Breast epithelium (tissue), 4 donors: ENCODE measurements at regions not wholly inside any gene's neighbourhood (a gene's known extent, or its start where the extent isn't known, plus 50 kb on each side); places are given as distances from the start of the nearest gene placed in this dataset.
"Not testable (repeated sequence)": the region's sequence is repeated elsewhere in the genome, so short reads cannot be mapped to it uniquely, and the experiment has no call there.

ENCODE experiments used
- DNase-seq, 2 donors: peaks; one replicate each; pipeline ENCODE4 v3.0.0-alpha.2; 2019; ENCODE audit warnings: low spot score in 2 of 2
- H3K27ac ChIP-seq, 2 donors: fragments of 200-600 bp; sonication (generic) in 1 of 2; one replicate each; pipeline ENCODE4 v1.5.1; 2016 to 2019; ENCODE audit warnings: mild to moderate bottlenecking in 1 of 2
- H3K27me3 ChIP-seq, 2 donors: fragments of 200-600 bp; sonication (generic) in 1 of 2; one replicate each; pipeline versions ENCODE4 v1.5.1 to v1.6.0; 2017 to 2019; ENCODE audit warnings: control low read depth in 1 of 2, mild to moderate bottlenecking in 1 of 2
- H3K36me3 ChIP-seq: fragments of 200-600 bp; one replicate; pipeline ENCODE4 v1.5.1; 2019
- H3K4me1 ChIP-seq, 2 donors: fragments of 200-600 bp; sonication (generic); one replicate each; pipeline ENCODE4 v1.5.1; 2016 to 2019; ENCODE audit warnings: control low read depth in 1 of 2
- H3K4me3 ChIP-seq, 3 donors: fragments of 200-600 bp; sonication (generic); 1 replicate in 2 of 3; 2 replicates in 1 of 3; pipeline ENCODE4 v1.5.1; 2016 to 2019; ENCODE audit warnings: mild to moderate bottlenecking in 3 of 3, moderate library complexity in 2 of 3
- H3K9me3 ChIP-seq, 2 donors: fragments of 200-600 bp; sonication (generic) in 1 of 2; one replicate each; pipeline ENCODE4 v1.5.1; 2016 to 2019; ENCODE audit warnings: control low read depth in 1 of 2
- POLR2A ChIP-seq: fragments of 450-650 bp; IDR thresholded peaks from one replicate; pipeline ENCODE4 v1.6.1; 2016; ENCODE audit warnings: antibody characterized with exemption, mild to moderate bottlenecking, moderate library complexity
- POLR2AphosphoS5 ChIP-seq, 3 donors: sonication (generic); formaldehyde crosslinking; IDR thresholded peaks; one replicate each; pipeline ENCODE4 v1.6.1; 2017; ENCODE audit warnings: antibody characterized with exemption in 3 of 3
- intact Hi-C: fragments of 100-400 bp; cut with DNase I; formaldehyde crosslinking; loops from one replicate; pipeline ENCODE4 v1.15.1; 2023; ENCODE audit warnings: low total_unique reads
- TF ChIP-seq, protein P1 (sequence below), 3 donors: fragments of 450-650 bp; IDR thresholded peaks; one replicate each; pipeline ENCODE4 v1.5.1; 2016 to 2017; ENCODE audit warnings: antibody characterized with exemption in 3 of 3, mild to moderate bottlenecking in 3 of 3, moderate library complexity in 3 of 3

DNA sequence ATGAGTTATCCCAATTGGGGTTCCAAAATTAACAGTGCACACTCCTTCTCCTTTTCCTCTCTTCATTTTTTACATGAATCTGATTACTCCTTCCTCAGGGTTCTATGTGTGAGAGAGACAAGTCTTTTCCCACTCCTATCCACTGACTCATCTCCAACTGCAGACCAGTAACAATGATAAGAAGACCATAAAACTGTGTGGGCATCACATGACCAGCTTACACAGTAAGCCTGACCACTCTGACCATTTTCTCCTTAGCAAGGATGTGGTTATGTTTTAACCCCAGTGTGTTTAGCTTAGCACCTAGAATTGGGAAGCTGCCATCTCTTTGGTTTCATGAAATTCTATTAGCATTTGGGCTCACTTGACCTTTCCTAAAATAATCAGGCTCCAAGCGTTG is 145.0 kb upstream of the CALCR start:
- Histone ChIP-seq H3K27me3 (no peaks in the 10 kb centered on the region), H3K36me3 (no peaks in the 10 kb centered on the region), H3K4me3 (no peak overlapping the region), H3K9me3 (no peaks in the 10 kb centered on the region), H3K27ac (no peak overlapping the region), H3K4me1 (no peaks in the 10 kb centered on the region)
- no peak for DNase-seq
- TF ChIP-seq POLR2AphosphoS5 (IDR thresholded peaks at IDR 0.05) (no peak), POLR2A (no peak)
- TF ChIP-seq, protein P1, sequence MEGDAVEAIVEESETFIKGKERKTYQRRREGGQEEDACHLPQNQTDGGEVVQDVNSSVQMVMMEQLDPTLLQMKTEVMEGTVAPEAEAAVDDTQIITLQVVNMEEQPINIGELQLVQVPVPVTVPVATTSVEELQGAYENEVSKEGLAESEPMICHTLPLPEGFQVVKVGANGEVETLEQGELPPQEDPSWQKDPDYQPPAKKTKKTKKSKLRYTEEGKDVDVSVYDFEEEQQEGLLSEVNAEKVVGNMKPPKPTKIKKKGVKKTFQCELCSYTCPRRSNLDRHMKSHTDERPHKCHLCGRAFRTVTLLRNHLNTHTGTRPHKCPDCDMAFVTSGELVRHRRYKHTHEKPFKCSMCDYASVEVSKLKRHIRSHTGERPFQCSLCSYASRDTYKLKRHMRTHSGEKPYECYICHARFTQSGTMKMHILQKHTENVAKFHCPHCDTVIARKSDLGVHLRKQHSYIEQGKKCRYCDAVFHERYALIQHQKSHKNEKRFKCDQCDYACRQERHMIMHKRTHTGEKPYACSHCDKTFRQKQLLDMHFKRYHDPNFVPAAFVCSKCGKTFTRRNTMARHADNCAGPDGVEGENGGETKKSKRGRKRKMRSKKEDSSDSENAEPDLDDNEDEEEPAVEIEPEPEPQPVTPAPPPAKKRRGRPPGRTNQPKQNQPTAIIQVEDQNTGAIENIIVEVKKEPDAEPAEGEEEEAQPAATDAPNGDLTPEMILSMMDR (IDR thresholded peaks at IDR 0.05): no peak
- intact Hi-C loops: no loop called here

DNA sequence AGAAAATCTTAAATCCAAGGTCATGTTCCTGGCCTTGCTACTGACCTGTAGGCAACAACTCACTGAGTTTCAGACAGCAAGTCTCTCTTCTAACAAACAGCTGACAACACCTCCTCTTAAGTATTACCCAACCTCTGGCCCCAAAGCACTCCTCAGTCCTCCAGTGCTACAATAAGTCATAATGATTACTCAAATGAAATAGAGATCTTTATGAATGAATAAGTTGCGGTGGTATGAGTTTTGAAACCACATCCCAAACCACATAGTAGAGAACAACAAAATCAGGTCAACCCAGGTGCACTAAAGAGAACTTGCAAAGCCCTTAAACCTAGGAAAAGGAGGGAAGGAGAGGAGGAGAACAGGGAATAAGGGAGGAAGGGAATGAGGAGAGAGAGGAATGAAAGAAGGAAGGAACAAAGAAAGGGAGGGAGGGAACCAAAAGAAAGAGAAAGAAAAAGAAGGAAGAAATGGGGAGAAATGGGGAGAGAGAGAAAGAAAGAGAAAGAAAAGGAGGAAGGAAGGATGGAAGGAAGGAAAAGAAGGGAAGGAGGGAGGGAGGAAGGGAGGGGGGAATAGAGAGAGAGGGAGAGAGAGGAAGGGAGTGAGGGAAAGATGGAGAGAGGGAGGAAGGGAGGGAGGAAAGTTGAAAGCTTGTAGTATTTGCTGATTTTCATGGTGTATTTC is 142.8 kb upstream of the CALCR start:
- peaks cover 0 to 2% of the 10 kb centered on the region in 2 donors for H3K27me3 ChIP-seq
- no peaks in the 10 kb centered on the region for H3K36me3 ChIP-seq
- no peaks in the 10 kb centered on the region for H3K4me1 ChIP-seq
- intact Hi-C loops: no loop called here
- H3K4me3 ChIP-seq: no peak overlapping the region
- no peak for TF ChIP-seq POLR2AphosphoS5 (IDR thresholded peaks at IDR 0.05)
- H3K27ac ChIP-seq: no peak overlapping the region
- DNase-seq: no peak
- no peaks in the 10 kb centered on the region for H3K9me3 ChIP-seq

DNA sequence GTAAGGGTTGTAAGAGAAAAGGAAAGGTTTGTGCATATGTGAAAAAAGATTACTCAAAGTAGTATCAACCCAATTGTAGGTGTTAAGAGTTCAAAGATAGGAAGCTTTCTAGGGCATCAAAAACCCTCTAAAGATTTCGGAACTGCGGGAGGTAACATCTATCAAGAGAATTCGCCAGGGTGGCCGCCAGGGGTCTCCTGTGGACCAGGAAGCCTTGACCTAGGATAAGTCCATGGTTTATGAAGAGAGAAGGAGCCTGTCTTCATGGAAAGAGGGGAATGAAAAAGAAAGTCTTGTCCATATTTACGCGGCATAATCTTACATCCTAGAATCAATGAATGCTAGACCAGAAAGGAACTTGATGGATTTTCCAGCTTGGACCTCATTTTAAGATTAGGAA is 140.7 kb upstream of the CALCR start:
- Histone ChIP-seq H3K27ac (no peak overlapping the region), H3K27me3 (peaks cover 0 to 2% of the 10 kb centered on the region in 2 donors), H3K4me3 (no peak overlapping the region), H3K9me3 (no peaks in the 10 kb centered on the region), H3K4me1 (no peaks in the 10 kb centered on the region), H3K36me3 (no peaks in the 10 kb centered on the region)
- DNase-seq: no peak
- TF ChIP-seq, protein P1 (IDR thresholded peaks at IDR 0.05): peak in 1 of 3 donors; percentile 32
- TF ChIP-seq POLR2A: no peak
- intact Hi-C loops: no loop called here

DNA sequence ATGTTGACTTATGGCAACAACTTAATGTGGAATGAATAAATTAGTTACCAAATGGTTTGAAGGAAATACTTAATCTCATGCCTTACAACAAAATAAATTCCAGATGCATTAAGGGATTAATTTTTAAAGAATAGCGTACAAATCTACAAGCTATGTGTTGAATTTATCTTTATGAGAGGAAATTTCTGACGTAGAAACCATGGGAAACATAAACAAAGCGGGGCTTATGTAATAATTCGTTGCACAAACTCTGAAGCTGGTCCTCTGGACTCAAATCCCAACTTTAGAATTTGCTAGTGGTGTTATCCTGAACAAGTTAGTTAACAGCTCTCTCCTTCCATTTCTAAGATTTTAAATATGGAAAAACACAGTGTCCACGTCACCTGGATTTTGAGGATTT is 137.4 kb upstream of the CALCR start:
- no peaks in the 10 kb centered on the region for H3K9me3 ChIP-seq
- TF ChIP-seq POLR2A (no peak), POLR2AphosphoS5 (IDR thresholded peaks at IDR 0.05) (no peak)
- TF ChIP-seq, protein P1 (IDR thresholded peaks at IDR 0.05): no peak
- intact Hi-C loops: no loop called here
- peaks cover 0 to 2% of the 10 kb centered on the region in 2 donors for H3K27me3 ChIP-seq
- H3K4me3 ChIP-seq: no peak overlapping the region
- no peak overlapping the region for H3K27ac ChIP-seq
- H3K36me3 ChIP-seq: no peaks in the 10 kb centered on the region
- no peak for DNase-seq
- no peaks in the 10 kb centered on the region for H3K4me1 ChIP-seq

DNA sequence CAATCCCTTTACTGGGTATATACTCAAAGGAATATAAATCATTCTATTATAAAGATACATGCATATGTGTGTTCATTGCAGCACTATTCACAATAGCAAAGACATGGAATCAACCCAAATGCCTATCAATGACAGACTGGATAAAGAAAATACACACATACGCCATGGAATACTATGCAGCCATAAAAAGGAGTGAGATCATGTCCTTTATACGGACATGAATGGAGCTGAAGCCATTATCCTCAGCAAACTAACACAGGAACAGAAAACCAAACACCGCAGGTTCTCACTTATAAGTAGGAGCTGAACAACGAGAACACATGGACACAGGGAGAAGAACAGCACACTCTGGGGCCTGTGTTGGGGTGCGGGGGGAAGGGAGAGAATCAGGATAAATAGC is 133.7 kb upstream of the CALCR start:
- intact Hi-C loops, H3K27me3 ChIP-seq, DNase-seq, H3K27ac ChIP-seq, H3K4me3 ChIP-seq, H3K36me3 ChIP-seq, H3K9me3 ChIP-seq, H3K4me1 ChIP-seq: not testable (repeated sequence)

DNA sequence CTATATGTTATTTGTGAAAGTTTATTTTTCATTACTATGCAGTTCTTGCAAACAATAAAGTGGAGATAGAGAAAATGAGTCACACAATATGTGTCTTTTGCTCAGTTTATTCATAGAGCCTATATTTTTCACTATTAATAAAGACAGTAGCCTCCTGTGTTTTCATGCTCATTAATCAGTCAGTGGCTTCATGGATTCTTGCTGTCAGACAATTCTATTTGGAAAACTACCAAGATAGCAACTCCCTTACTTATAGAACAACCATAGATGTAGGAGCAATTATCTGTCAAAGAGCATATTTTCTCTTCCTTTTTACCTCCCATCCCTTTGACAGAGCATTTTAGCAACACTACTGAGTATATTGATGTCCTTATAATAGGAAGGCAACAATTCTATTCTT is 132.7 kb upstream of the CALCR start:
- Histone ChIP-seq H3K9me3 (no peaks in the 10 kb centered on the region), H3K4me1 (no peaks in the 10 kb centered on the region), H3K27me3 (no peaks in the 10 kb centered on the region), H3K36me3 (no peaks in the 10 kb centered on the region), H3K27ac (no peak overlapping the region), H3K4me3 (no peak overlapping the region)
- DNase-seq: no peak
- TF ChIP-seq POLR2A (no peak), POLR2AphosphoS5 (IDR thresholded peaks at IDR 0.05) (no peak)
- TF ChIP-seq, protein P1 (IDR thresholded peaks at IDR 0.05): no peak
- intact Hi-C loops: no loop called here

DNA sequence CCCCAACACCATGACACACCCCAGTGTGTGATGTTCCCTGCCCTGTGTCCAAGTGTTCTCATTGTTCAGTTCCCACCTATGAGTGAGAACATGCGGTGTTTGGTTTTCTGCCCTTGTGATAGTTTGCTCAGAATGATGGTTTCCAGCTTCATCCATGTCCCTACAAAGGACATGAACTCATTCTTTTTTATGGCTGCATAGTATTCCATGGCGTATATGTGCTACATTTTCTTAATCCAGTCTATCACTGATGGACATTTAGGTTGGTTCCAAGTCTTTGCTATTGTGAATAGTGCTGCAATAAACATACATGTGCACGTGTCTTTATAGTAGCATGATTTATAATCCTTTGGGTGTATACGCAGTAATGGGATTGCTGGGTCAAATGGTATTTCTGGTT is 131.6 kb upstream of the CALCR start:
- H3K9me3 ChIP-seq, H3K27ac ChIP-seq, H3K4me3 ChIP-seq, intact Hi-C loops, H3K36me3 ChIP-seq, DNase-seq, H3K4me1 ChIP-seq, H3K27me3 ChIP-seq: not testable (repeated sequence)
